GM21360 (cell line): ENCODE measurements at regions not wholly inside any gene's neighbourhood (a gene's known extent, or its start where the extent isn't known, plus 50 kb on each side); places are given as distances from the start of the nearest gene placed in this dataset.

Experiments used
- ATAC-seq: cut with Tn5 transposase; IDR thresholded peaks from one replicate; pipeline ENCODE4 v1.9.1; 2021; ENCODE audit warnings: mild to moderate bottlenecking, moderate library complexity; ENCODE audit not compliant: unreplicated experiment

GRCh38 chr2:8623958-8624591 is 57.8 kb upstream of the ID2 start:
- ATAC-seq, result no peak

GRCh38 chr2:8624855-8625398 is 56.9 kb upstream of the ID2 start:
- no peak for ATAC-seq

- no peak for ATAC-seq
Observed at GRCh38 chr2:8625399-8626300, 56.2 kb upstream of the ID2 start.

GRCh38 chr2:8626572-8626971 is 55.3 kb upstream of the ID2 start:
- ATAC-seq, result no peak

GRCh38 chr2:8627019-8627691 is 54.7 kb upstream of the ID2 start:
- ATAC-seq, result no peak

GRCh38 chr2:8627692-8628085 is 54.2 kb upstream of the ID2 start:
- no peak for ATAC-seq

GRCh38 chr2:8628179-8628865 is 53.5 kb upstream of the ID2 start:
- ATAC-seq, result no peak

- ATAC-seq, result no peak
Observed at GRCh38 chr2:8628866-8629209, 53.0 kb upstream of the ID2 start.

- ATAC-seq, result no peak
Observed at GRCh38 chr2:8629402-8629801, 52.5 kb upstream of the ID2 start.

- no peak for ATAC-seq
Observed at GRCh38 chr2:8630676-8631464, 51.0 kb upstream of the ID2 start.

- no peak for ATAC-seq
Observed at GRCh38 chr2:8631465-8632005, 50.3 kb upstream of the ID2 start.
